Tibial nerve (tissue), 4 donors: ENCODE measurements at regions not wholly inside any gene's neighbourhood (a gene's known extent, or its start where the extent isn't known, plus 50 kb on each side); places are given as distances from the start of the nearest gene placed in this dataset.

Experiments used
- CTCF ChIP-seq, 5 experiments: fragments of 200-600 bp in 3 of 5; fragments of 450-650 bp in 2 of 5; sonication (generic) in 3 of 5; IDR thresholded peaks; one replicate each; pipeline ENCODE4 v1.5.1; 2016 to 2019; ENCODE audit warnings: antibody characterized with exemption in 5 of 5, mild to moderate bottlenecking in 3 of 5, moderate library complexity in 2 of 5
- EP300 ChIP-seq, 2 donors: sonication (generic); formaldehyde crosslinking; IDR thresholded peaks; one replicate each; pipeline ENCODE4 v1.6.1; 2017; ENCODE audit warnings: antibody characterized with exemption in 2 of 2, mild to moderate bottlenecking in 1 of 2
- POLR2A ChIP-seq, 2 donors: fragments of 450-650 bp; IDR thresholded peaks; one replicate each; pipeline ENCODE4 v1.6.1; 2017; ENCODE audit warnings: antibody characterized with exemption in 2 of 2, mild to moderate bottlenecking in 2 of 2, moderate library complexity in 2 of 2

GRCh38 chr3:177330779-177331178 lies 133.5 kb upstream of the TBL1XR1 start:
- TF ChIP-seq CTCF (IDR thresholded peaks at IDR 0.05) (no peak), EP300 (IDR thresholded peaks at IDR 0.05) (no peak), POLR2A (IDR thresholded peaks at IDR 0.05) (no peak)
